SK-N-SH treated with all-trans-retinoic acid at 6 μM for 48 hours (cell line): ENCODE measurements at regions not wholly inside any gene's neighbourhood (a gene's known extent, or its start where the extent isn't known, plus 50 kb on each side); places are given as distances from the start of the nearest gene placed in this dataset.

Experiments
- ATAC-seq: fragments of 200-7000 bp; cut with Tn5 transposase; 3 replicates; pipeline ENCODE4 v1.9.1; 2020; ENCODE audit warnings: mild to moderate bottlenecking, moderate library complexity
- ARNTL ChIP-seq: fragments of 450-650 bp; formaldehyde crosslinking; IDR thresholded peaks from 2 replicates; pipeline ENCODE4 v1.5.0; 2020; ENCODE audit warnings: low read depth, mild to moderate bottlenecking, moderate library complexity, borderline replicate concordance
- BACH2 ChIP-seq: fragments of 250-450 bp; sonication (Bioruptor Pico); IDR thresholded peaks from 2 replicates; pipeline ENCODE4 v1.9.0; 2021; ENCODE audit warnings: mild to moderate bottlenecking, borderline replicate concordance
- CSDC2 ChIP-seq: fragments of 250-450 bp; sonication (Bioruptor Pico); IDR thresholded peaks from 2 replicates; pipeline ENCODE4 v1.5.0; 2020; ENCODE audit warnings: mild to moderate bottlenecking, moderate library complexity
- ESRRG ChIP-seq: fragments of 250-450 bp; sonication (Bioruptor Pico); IDR thresholded peaks from 2 replicates; pipeline ENCODE4 v1.6.1; 2021; ENCODE audit warnings: mild to moderate bottlenecking
- ISL1 ChIP-seq: fragments of 250-450 bp; sonication (Bioruptor Pico); IDR thresholded peaks from 2 replicates; pipeline ENCODE4 v2.1.2; 2022; ENCODE audit warnings: mild to moderate bottlenecking, moderate library complexity
- OSR1 ChIP-seq: fragments of 250-450 bp; sonication (Bioruptor Pico); IDR thresholded peaks from 2 replicates; pipeline ENCODE4 v1.8.0; 2022; ENCODE audit warnings: moderate library complexity, mild to moderate bottlenecking, inconsistent platforms
- PPARA ChIP-seq: fragments of 250-450 bp; sonication (Bioruptor Pico); IDR thresholded peaks from 2 replicates; pipeline ENCODE4 v1.5.0; 2020; ENCODE audit warnings: mild to moderate bottlenecking, borderline replicate concordance
- RARB ChIP-seq: fragments of 250-450 bp; sonication (Bioruptor Pico); IDR thresholded peaks from 2 replicates; pipeline ENCODE4 v1.8.0; 2021; ENCODE audit warnings: mild to moderate bottlenecking, moderate library complexity
- SNAI2 ChIP-seq: fragments of 250-450 bp; sonication (Bioruptor Pico); IDR thresholded peaks from 2 replicates; pipeline ENCODE4 v1.5.0; 2020; ENCODE audit warnings: mild to moderate bottlenecking, moderate library complexity
- TCF4 ChIP-seq: fragments of 250-450 bp; sonication (Bioruptor Pico); IDR thresholded peaks from 2 replicates; pipeline ENCODE4 v1.8.0; 2021; ENCODE audit warnings: mild to moderate bottlenecking, moderate library complexity, borderline replicate concordance
- TOX ChIP-seq: fragments of 250-450 bp; sonication (Bioruptor Pico); IDR thresholded peaks from 2 replicates; pipeline ENCODE4 v1.8.0; 2021; ENCODE audit warnings: mild to moderate bottlenecking, moderate library complexity, borderline replicate concordance
- ZC3H10 ChIP-seq: fragments of 250-450 bp; sonication (Bioruptor Pico); IDR thresholded peaks from 2 replicates; pipeline ENCODE4 v1.5.1; 2021; ENCODE audit warnings: mild to moderate bottlenecking, moderate library complexity
- ZFP30 ChIP-seq: fragments of 450-650 bp; formaldehyde crosslinking; IDR thresholded peaks from 2 replicates; pipeline ENCODE4 v1.5.0; 2022; ENCODE audit warnings: mild to moderate bottlenecking, moderate library complexity
- ZNF565 ChIP-seq: fragments of 450-650 bp; formaldehyde crosslinking; conservative IDR thresholded peaks from 2 replicates; pipeline ENCODE4 v1.5.0; 2020; ENCODE audit warnings: low read depth, mild to moderate bottlenecking, moderate library complexity
- ZNF70 ChIP-seq: fragments of 450-650 bp; formaldehyde crosslinking; IDR thresholded peaks from 2 replicates; pipeline ENCODE4 v1.5.0; 2020; ENCODE audit warnings: mild to moderate bottlenecking, moderate library complexity
- ZNF8 ChIP-seq: fragments of 450-650 bp; formaldehyde crosslinking; IDR thresholded peaks from 2 replicates; pipeline ENCODE4 v1.5.0; 2020; ENCODE audit warnings: mild to moderate bottlenecking, moderate library complexity
- TF ChIP-seq, protein P1 (sequence below): fragments of 250-450 bp; sonication (Bioruptor Pico); IDR thresholded peaks from 2 replicates; pipeline ENCODE4 v1.8.0; 2021; ENCODE audit warnings: low read depth, mild to moderate bottlenecking, moderate library complexity, borderline replicate concordance
- TF ChIP-seq, protein P2 (sequence below): fragments of 250-450 bp; sonication (Bioruptor Pico); IDR thresholded peaks from 2 replicates; pipeline ENCODE4 v1.5.0; 2020; ENCODE audit warnings: mild to moderate bottlenecking, moderate library complexity
- TF ChIP-seq, protein P3 (sequence below): fragments of 250-450 bp; sonication (Bioruptor Pico); IDR thresholded peaks from 2 replicates; pipeline ENCODE4 v1.5.1; 2021; ENCODE audit warnings: mild to moderate bottlenecking, moderate library complexity
- TF ChIP-seq, protein P4 (sequence below): fragments of 250-450 bp; sonication (Bioruptor Pico); IDR thresholded peaks from 2 replicates; pipeline ENCODE4 v1.8.0; 2020; ENCODE audit warnings: mild to moderate bottlenecking, moderate library complexity, borderline replicate concordance
- TF ChIP-seq, protein P5 (sequence below): fragments of 250-450 bp; sonication (Bioruptor Pico); IDR thresholded peaks from 2 replicates; pipeline ENCODE4 v1.5.1; 2020; ENCODE audit warnings: low read depth, mild to moderate bottlenecking, moderate library complexity

DNA sequence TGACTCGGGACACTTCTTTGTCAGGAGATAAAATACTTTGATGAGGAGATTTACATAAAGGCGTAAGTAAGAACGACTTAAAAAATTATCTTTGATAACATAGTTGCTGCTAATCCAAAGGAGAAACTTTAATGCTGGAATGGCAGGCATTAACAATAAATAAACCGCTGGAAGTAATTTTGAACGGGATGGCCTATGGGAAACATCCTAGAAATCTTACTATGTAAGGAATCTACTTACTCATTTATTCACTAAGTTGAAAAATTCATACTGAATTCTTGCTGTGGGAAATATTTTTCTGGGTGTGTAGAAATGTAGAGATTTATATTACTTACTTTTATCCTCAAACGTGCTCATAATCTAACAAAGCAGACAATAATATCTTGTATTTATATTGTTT, 425.7 kb upstream of the ZFP42 start:
- ATAC-seq: no peak
- TF ChIP-seq CSDC2 (CRISPR knock-in tag) (no peak), RARB (CRISPR knock-in tag) (no peak), ZFP30 (CRISPR knock-in tag) (no peak), TCF4 (CRISPR knock-in tag) (no peak), ESRRG (no peak), ZNF70 (no peak), ARNTL (no peak), ISL1 (CRISPR knock-in tag) (no peak), ZC3H10 (no peak), ZNF8 (CRISPR knock-in tag) (no peak), OSR1 (no peak), ZNF565 (CRISPR knock-in tag) (no peak), PPARA (CRISPR knock-in tag) (no peak)
- TF ChIP-seq, protein P1, sequence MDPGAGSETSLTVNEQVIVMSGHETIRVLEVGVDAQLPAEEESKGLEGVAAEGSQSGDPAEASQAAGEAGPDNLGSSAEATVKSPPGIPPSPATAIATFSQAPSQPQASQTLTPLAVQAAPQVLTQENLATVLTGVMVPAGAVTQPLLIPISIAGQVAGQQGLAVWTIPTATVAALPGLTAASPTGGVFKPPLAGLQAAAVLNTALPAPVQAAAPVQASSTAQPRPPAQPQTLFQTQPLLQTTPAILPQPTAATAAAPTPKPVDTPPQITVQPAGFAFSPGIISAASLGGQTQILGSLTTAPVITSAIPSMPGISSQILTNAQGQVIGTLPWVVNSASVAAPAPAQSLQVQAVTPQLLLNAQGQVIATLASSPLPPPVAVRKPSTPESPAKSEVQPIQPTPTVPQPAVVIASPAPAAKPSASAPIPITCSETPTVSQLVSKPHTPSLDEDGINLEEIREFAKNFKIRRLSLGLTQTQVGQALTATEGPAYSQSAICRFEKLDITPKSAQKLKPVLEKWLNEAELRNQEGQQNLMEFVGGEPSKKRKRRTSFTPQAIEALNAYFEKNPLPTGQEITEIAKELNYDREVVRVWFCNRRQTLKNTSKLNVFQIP (CRISPR knock-in tag): no peak
- TF ChIP-seq, protein P2, sequence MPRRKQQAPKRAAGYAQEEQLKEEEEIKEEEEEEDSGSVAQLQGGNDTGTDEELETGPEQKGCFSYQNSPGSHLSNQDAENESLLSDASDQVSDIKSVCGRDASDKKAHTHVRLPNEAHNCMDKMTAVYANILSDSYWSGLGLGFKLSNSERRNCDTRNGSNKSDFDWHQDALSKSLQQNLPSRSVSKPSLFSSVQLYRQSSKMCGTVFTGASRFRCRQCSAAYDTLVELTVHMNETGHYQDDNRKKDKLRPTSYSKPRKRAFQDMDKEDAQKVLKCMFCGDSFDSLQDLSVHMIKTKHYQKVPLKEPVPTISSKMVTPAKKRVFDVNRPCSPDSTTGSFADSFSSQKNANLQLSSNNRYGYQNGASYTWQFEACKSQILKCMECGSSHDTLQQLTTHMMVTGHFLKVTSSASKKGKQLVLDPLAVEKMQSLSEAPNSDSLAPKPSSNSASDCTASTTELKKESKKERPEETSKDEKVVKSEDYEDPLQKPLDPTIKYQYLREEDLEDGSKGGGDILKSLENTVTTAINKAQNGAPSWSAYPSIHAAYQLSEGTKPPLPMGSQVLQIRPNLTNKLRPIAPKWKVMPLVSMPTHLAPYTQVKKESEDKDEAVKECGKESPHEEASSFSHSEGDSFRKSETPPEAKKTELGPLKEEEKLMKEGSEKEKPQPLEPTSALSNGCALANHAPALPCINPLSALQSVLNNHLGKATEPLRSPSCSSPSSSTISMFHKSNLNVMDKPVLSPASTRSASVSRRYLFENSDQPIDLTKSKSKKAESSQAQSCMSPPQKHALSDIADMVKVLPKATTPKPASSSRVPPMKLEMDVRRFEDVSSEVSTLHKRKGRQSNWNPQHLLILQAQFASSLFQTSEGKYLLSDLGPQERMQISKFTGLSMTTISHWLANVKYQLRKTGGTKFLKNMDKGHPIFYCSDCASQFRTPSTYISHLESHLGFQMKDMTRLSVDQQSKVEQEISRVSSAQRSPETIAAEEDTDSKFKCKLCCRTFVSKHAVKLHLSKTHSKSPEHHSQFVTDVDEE (CRISPR knock-in tag): no peak
- TF ChIP-seq, protein P3, sequence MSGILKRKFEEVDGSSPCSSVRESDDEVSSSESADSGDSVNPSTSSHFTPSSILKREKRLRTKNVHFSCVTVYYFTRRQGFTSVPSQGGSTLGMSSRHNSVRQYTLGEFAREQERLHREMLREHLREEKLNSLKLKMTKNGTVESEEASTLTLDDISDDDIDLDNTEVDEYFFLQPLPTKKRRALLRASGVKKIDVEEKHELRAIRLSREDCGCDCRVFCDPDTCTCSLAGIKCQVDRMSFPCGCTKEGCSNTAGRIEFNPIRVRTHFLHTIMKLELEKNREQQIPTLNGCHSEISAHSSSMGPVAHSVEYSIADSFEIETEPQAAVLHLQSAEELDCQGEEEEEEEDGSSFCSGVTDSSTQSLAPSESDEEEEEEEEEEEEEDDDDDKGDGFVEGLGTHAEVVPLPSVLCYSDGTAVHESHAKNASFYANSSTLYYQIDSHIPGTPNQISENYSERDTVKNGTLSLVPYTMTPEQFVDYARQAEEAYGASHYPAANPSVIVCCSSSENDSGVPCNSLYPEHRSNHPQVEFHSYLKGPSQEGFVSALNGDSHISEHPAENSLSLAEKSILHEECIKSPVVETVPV: no peak
- TF ChIP-seq, protein P4, sequence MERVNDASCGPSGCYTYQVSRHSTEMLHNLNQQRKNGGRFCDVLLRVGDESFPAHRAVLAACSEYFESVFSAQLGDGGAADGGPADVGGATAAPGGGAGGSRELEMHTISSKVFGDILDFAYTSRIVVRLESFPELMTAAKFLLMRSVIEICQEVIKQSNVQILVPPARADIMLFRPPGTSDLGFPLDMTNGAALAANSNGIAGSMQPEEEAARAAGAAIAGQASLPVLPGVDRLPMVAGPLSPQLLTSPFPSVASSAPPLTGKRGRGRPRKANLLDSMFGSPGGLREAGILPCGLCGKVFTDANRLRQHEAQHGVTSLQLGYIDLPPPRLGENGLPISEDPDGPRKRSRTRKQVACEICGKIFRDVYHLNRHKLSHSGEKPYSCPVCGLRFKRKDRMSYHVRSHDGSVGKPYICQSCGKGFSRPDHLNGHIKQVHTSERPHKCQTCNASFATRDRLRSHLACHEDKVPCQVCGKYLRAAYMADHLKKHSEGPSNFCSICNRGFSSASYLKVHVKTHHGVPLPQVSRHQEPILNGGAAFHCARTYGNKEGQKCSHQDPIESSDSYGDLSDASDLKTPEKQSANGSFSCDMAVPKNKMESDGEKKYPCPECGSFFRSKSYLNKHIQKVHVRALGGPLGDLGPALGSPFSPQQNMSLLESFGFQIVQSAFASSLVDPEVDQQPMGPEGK (CRISPR knock-in tag): no peak

DNA sequence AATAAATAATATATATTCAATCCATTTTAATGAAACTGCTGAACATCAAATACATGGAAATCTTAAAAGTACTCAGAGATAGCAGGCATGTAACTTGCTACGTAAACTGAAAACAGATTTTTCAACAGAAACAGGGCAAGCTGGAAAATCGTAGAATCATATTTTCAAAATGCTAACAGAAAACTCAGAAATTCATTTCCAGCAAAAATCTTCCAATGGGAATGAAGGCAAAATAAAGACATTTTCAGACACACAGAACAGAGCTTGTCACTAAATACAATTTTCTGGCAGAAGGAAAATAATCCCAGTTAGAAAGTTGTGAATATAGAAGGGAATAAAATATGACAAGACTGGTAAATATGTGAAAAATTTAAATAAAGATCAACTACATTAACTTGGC, 419.9 kb upstream of the ZFP42 start:
- ATAC-seq: no peak
- TF ChIP-seq ZNF70: no peak
- TF ChIP-seq ISL1 (CRISPR knock-in tag): no peak
- TF ChIP-seq, protein P4 (CRISPR knock-in tag): no peak
- no peak for TF ChIP-seq SNAI2 (CRISPR knock-in tag)
- TF ChIP-seq BACH2 (CRISPR knock-in tag): no peak
- TF ChIP-seq, protein P3: no peak

DNA sequence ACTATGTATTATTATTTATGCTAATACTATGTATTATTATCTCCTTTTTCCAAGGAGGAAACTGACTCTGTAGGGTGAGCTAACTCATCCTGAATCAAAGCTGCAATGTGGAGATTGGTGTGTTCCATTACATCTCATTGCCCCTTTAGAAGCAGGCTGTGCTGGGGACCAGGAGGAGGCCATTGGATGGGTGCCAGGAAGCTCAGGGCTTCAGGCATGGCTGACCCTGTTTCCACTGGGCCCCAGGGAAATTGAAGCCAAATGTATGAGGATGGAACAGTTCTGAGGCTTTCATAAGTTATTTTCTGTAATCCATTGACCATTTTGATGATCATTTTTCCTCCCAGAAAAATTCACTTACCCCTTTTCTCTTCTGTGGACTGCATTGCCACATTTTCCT, 418.8 kb upstream of the ZFP42 start:
- no peak for ATAC-seq
- no peak for TF ChIP-seq ZNF70
- TF ChIP-seq ZFP30 (CRISPR knock-in tag): no peak
- no peak for TF ChIP-seq BACH2 (CRISPR knock-in tag)
- TF ChIP-seq, protein P3: no peak
- TF ChIP-seq TOX (CRISPR knock-in tag): no peak
- no peak for TF ChIP-seq ZNF8 (CRISPR knock-in tag)
- TF ChIP-seq ISL1 (CRISPR knock-in tag): no peak
- TF ChIP-seq OSR1: no peak
- TF ChIP-seq, protein P5, sequence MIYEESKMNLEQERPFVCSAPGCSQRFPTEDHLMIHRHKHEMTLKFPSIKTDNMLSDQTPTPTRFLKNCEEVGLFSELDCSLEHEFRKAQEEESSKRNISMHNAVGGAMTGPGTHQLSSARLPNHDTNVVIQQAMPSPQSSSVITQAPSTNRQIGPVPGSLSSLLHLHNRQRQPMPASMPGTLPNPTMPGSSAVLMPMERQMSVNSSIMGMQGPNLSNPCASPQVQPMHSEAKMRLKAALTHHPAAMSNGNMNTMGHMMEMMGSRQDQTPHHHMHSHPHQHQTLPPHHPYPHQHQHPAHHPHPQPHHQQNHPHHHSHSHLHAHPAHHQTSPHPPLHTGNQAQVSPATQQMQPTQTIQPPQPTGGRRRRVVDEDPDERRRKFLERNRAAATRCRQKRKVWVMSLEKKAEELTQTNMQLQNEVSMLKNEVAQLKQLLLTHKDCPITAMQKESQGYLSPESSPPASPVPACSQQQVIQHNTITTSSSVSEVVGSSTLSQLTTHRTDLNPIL: no peak
- TF ChIP-seq, protein P2 (CRISPR knock-in tag): no peak
